GM18498 (cell line): ENCODE measurements at regions not wholly inside any gene's neighbourhood (a gene's known extent, or its start where the extent isn't known, plus 50 kb on each side); places are given as distances from the start of the nearest gene placed in this dataset.
"Not testable (repeated sequence)": the region's sequence is repeated elsewhere in the genome, so short reads cannot be mapped to it uniquely, and the experiment has no call there.

Experiments used
- ATAC-seq: cut with Tn5 transposase; IDR thresholded peaks from one replicate; pipeline ENCODE4 v1.9.1; 2021; ENCODE audit warnings: mild to moderate bottlenecking, moderate library complexity; ENCODE audit not compliant: unreplicated experiment

DNA sequence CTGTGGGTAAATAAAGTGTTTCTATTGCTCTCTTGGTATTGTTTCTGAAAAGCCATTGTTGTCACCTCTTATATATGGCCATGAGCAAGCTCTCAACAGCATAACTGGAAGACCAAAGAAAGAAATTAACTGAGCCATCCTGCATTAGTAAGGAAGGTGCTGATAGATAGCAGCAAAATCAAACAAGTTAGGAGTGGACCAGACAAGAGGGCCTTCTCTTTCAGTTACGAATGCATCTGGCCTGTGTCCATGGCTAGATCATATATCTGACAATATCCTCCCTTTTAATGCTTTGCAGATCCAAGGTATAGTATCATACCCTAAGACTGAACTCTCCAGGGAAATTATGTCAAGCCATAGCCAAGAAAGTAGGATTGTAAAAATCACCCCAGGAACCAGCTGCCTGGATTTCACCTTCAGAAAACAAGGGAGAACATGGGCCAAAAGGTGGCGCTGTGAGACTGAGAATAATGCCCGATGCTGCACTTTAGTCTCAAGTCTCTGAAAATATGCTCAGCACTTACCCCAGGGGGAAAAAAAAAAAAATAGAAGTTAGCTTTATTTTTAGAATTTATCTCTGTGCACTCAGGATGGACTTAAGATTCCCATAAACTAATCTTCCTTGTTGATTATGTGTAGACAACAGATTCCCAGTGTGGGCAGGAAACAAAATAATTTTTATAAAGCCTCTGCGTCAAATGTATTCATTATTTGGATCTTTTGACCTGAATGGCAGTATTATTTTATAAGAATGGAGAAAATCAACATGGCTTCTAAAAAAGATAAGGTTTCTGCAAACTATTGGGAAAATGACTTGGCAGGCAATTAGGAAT lies 415.1 kb downstream of the ETS1 start:
- no peak for ATAC-seq

GRCh38 chr11:128171506-128171905 lies 415.9 kb downstream of the ETS1 start:
- ATAC-seq: no peak

- no peak for ATAC-seq
Measured at GRCh38 chr11:128165572-128165971, 421.8 kb downstream of the ETS1 start.

GRCh38 chr11:128164080-128164741 lies 423.1 kb downstream of the ETS1 start:
- no peak for ATAC-seq

- no peak for ATAC-seq
Measured at GRCh38 chr11:128161994-128162393, 425.4 kb downstream of the ETS1 start.

- no peak for ATAC-seq
Measured at GRCh38 chr11:128161436-128161835, 425.9 kb downstream of the ETS1 start.

GRCh38 chr11:128158860-128159259 lies 428.5 kb downstream of the ETS1 start:
- ATAC-seq: no peak

DNA sequence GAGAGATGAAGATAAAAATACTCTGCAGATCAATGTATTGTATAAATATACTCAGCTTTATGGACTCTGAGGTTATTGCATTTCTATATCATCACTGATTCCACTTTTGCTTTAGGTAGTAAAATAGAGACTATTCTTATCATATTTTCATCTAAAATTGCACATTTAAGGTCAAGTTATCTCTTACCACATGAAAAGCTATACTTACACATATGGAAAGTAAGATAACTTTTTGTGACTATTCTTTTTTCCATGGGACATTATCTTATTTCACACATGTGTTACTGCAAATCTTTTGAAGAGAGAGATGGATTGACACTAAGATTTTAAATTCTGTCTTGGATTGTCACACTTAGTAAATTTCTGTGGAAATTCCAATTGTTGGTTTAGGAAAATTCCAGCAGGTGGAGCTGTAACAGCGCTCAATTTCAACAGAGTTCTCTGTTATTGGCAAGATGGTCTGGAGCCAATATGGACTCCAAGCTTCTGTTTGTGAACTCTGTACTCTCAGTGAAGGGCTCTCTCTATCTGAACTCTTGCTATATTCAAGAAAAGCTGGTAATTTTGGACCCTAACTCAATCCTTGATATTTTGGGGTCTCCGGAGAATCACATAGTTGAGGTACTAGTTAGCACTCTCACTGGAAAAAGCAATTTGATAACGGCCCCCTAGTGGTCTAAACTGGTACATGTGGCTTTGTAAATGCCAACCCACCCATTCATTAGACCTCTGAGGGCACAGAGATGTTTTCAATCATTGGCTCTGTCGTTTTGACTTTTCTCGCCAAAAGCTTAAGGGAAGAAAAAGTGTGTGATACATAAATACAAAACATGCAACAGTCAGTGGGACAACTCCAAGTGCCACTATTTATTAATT lies 429.7 kb downstream of the ETS1 start:
- ATAC-seq: peak; percentile 93

GRCh38 chr11:128156486-128156885 lies 430.9 kb downstream of the ETS1 start:
- no peak for ATAC-seq

DNA sequence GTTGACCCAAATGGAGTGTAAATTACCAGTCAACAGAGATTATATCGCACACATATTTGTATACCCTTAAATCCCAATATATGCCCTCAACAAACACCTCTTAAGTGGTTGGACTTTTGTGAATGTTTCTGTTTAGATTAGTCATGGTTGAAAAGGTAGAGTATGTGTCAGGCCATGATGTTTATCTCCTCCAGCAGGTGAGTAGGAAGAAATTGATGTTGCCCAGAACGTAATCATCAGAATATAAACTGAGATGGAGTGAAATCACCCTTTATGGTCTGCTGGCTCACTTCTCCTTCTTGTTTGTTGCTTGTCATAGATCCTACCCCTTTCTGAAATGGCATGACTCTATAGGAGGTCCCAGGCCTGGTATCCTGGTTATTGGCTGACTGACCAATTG lies 431.8 kb downstream of the ETS1 start:
- ATAC-seq: no peak

- ATAC-seq: no peak
Measured at GRCh38 chr11:128153697-128154048, 433.7 kb downstream of the ETS1 start.

GRCh38 chr11:128152796-128153696 lies 434.3 kb downstream of the ETS1 start:
- ATAC-seq: no peak

DNA sequence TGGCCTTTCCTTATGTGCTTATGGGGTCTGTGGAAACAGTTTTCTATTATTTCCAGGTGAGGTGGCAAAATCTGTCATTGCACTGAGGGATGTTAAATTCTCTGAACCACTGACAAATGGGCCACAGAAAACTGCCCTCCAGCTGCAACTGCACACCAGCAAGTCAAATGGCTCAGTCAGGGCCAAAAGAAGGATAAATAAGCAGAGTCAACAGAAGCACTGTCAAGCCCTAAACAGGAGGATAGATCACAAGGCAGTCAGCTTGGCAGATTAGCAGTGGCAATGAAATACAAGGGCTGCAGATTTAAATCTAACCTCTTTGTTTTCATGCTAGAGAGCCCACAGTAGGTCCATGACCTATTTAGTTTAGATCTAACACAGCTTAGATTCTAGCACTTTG lies 435.6 kb downstream of the ETS1 start:
- ATAC-seq: no peak

GRCh38 chr11:128151338-128151737 lies 436.0 kb downstream of the ETS1 start:
- ATAC-seq: no peak

- no peak for ATAC-seq
Measured at GRCh38 chr11:128148208-128148607, 439.1 kb downstream of the ETS1 start.

DNA sequence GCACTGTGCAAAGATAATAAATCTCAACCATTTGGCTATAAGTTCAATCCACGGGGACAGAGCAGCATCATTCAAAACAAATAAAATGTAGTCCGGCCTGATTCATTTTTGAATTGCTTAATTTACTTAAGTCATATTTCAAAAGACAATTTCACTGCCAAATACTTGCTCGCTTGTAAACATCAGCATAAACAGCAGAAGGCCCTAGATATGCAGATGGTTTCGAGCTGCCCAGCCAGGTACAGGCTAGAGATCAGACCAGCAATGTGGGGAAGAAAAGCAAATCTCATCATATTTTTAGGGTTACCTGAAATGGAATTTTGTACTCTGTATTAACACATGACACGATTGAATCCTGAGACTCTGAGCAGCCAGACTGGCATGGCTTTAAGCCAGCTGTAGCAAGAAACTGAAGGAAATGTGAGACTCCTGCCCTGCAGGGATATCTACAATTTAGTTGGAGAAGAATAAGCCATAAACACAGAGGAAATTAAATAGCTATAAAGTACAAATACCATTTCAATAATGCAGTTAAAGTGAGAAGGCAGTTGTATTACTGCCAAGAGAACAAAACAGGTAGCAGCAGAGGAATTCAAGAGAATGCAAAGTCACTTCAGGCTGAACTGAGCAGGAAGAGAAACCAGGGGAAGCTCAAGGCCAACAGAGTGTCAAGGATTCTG lies 440.3 kb downstream of the ETS1 start:
- ATAC-seq: no peak

DNA sequence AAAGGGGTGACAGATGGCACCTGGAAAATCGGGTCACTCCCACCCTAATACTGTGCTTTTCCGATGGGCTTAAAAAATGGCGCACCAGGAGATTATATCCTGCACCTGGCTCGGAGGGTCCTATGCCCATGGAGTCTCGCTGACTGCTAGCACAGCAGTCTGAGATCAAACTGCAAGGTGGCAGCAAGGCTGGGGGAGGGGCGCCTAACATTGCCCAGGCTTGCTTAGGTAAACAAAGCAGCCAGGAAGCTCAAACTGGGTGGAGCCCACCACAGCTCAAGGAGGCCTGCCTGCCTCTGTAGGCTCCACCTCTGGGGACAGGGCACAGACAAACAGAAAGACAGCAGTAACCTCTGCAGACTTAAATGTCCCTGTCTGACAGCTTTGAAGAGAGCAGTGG lies 447.1 kb downstream of the ETS1 start:
- not testable (repeated sequence) for ATAC-seq

DNA sequence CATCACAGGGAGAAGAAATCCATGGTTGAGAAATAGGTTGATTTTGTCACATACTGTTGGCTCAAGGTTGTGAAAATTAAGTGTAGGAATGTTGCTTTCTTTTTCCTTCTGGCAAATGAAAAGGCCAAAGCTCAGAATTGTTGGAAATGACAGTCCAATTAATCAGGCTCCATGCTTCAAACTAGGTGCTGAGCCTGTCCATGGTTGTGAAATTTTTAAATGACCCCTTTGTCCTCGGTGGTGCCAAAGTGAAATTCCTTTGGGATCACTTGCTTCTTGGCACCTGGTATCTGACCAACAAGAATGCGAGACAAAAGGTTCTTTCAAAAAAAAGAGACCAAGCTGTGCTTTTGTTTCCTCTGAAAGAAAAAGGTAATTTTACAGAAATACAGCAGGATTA lies 451.9 kb downstream of the ETS1 start:
- ATAC-seq: no peak

DNA sequence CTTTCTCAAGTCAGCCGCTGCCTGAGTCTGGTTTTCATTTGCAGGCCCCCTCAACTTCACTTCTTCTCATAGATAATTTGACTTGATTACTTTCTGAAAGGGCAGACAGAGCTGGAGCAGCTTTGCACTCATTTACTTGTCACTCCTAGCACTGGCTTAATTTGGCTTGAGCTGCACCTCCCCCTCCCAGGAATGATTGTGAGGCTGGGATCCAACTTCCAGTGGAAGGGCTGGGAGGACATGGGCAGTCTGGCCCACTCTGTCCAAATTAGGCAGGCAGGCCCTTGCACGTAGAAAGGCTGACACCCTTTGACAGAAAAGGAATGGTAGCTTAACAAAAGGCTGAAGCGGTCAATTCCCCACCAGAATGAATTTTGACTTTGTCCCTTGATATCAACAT lies 453.9 kb downstream of the ETS1 start:
- no peak for ATAC-seq

DNA sequence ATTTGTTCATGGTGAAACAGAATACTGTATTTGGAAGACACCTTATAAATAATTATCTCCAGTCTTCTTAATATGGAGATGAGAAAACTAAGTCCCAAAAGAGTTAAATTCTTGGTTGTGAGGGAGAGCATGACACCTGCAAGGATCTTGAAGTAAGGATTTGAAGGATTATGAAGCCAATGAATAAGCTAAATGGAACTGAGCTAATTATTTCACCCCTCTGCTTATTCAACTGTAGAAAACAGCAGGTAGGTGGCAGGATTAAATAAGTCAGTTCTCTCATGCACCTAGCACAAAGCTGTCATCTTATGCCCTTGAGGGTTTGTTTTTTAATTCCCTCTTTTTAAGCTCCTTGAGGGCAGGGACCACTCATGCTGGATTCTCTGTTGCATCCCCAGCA lies 457.3 kb downstream of the ETS1 start:
- no peak for ATAC-seq
